EL (cell line): ENCODE measurements at regions not wholly inside any gene's neighbourhood (a gene's known extent, or its start where the extent isn't known, plus 50 kb on each side); places are given as distances from the start of the nearest gene placed in this dataset.
"Not testable (repeated sequence)": the region's sequence is repeated elsewhere in the genome, so short reads cannot be mapped to it uniquely, and the experiment has no call there.

Experiments used
- DNase-seq: peaks from one replicate; pipeline ENCODE4 v3.0.0-alpha.2; 2016

- DNase-seq = no peak
Observed at GRCh38 chr13:59392328-59392727, 771.4 kb downstream of the DIAPH3 start.

- DNase-seq = no peak
Observed at GRCh38 chr13:59394496-59394895, 769.2 kb downstream of the DIAPH3 start.

GRCh38 chr13:59398127-59398526 lies 765.6 kb downstream of the DIAPH3 start:
- DNase-seq = no peak

- no peak for DNase-seq
Observed at GRCh38 chr13:59398661-59399060, 765.1 kb downstream of the DIAPH3 start.

- no peak for DNase-seq
Observed at GRCh38 chr13:59399513-59399912, 764.2 kb downstream of the DIAPH3 start.

- no peak for DNase-seq
Observed at GRCh38 chr13:59404331-59404730, 759.4 kb downstream of the DIAPH3 start.

GRCh38 chr13:59407251-59407650 lies 756.5 kb downstream of the DIAPH3 start:
- DNase-seq = not testable (repeated sequence)

GRCh38 chr13:59408738-59409137 lies 755.0 kb downstream of the DIAPH3 start:
- DNase-seq = no peak

GRCh38 chr13:59409211-59409610 lies 754.5 kb downstream of the DIAPH3 start:
- no peak for DNase-seq

GRCh38 chr13:59409634-59410200 lies 754.0 kb downstream of the DIAPH3 start:
- DNase-seq = no peak

- DNase-seq = peak; percentile 3
Observed at GRCh38 chr13:59413126-59413525, 750.6 kb downstream of the DIAPH3 start.

- peak; percentile 2 for DNase-seq
Observed at GRCh38 chr13:59414006-59414405, 749.7 kb downstream of the DIAPH3 start.

GRCh38 chr13:59415498-59415897 lies 748.2 kb downstream of the DIAPH3 start:
- no peak for DNase-seq

GRCh38 chr13:59416561-59416960 lies 747.2 kb downstream of the DIAPH3 start:
- DNase-seq = no peak

- peak; percentile 38 for DNase-seq
Observed at GRCh38 chr13:59422646-59423045, 741.1 kb downstream of the DIAPH3 start.

- DNase-seq = no peak
Observed at GRCh38 chr13:59423708-59424340, 739.9 kb downstream of the DIAPH3 start.

- peak; percentile 70 for DNase-seq
Observed at GRCh38 chr13:59424661-59425060, 739.1 kb downstream of the DIAPH3 start.

- DNase-seq = peak; percentile 67
Observed at GRCh38 chr13:59425211-59425741, 738.5 kb downstream of the DIAPH3 start.

GRCh38 chr13:59435024-59435423 lies 728.7 kb downstream of the DIAPH3 start:
- no peak for DNase-seq

GRCh38 chr13:59437544-59438301 lies 726.0 kb downstream of the DIAPH3 start:
- no peak for DNase-seq

GRCh38 chr13:59439776-59440428 lies 723.8 kb downstream of the DIAPH3 start:
- no peak for DNase-seq

- not testable (repeated sequence) for DNase-seq
Observed at GRCh38 chr13:59441068-59441467, 722.7 kb downstream of the DIAPH3 start.

GRCh38 chr13:59441596-59442280 lies 722.0 kb downstream of the DIAPH3 start:
- DNase-seq = no peak
